GM18867 (cell line): ENCODE measurements at regions not wholly inside any gene's neighbourhood (a gene's known extent, or its start where the extent isn't known, plus 50 kb on each side); places are given as distances from the start of the nearest gene placed in this dataset.

Experiments used
- ATAC-seq: cut with Tn5 transposase; IDR thresholded peaks from one replicate; pipeline ENCODE4 v1.9.1; 2021; ENCODE audit warnings: mild to moderate bottlenecking, moderate library complexity; ENCODE audit not compliant: unreplicated experiment

DNA sequence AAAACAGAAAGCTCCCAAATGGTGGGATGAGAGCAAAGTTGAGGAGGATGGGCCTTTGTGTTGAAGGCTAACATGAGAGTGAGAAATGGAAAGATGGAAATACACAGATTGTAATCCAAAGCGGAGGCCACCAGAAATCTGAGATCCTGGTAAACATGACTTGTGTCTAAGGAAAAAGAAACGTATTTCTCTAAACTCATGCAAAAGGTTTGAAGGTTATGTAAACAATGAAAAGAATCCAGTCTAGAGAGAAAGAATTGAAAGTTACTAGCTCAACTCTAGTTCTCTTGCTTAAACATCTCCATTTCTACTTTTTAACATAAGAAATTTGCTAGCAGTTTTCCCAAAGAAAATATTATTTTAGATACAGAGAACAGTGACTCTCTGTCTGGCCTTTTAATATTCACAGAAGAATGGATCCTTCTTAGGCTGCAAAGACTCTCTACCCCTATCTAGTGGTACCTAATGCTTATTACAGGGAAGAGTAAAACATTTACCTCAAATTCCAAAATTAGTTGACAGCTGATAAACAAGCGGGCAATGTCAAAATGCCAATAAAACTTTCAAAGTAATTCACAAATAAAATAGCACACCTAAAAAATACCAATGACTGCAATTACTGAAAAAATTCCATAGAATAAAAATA is 75.8 kb upstream of the SOX5 start:
- no peak for ATAC-seq

- no peak for ATAC-seq
These were observed 73.6 kb upstream of the SOX5 start for GRCh38 chr12:24023081-24023480.

DNA sequence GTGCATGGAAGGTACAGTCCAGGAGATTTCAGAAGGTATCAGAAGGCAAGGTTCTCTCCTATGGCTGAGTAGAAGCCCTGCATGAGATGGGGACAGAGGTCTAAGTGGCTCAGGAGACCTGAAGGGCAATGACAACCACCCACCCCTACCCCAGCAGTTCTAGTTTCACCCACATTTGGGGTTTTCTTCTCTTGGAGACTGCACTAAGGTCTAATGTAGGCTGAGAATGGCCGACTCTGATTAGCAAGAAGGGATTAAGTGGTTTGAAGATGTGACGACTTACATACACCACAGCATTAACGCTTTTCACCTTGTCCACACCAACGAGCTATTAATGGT is 71.7 kb upstream of the SOX5 start:
- no peak for ATAC-seq

- ATAC-seq: no peak
These were observed 71.1 kb upstream of the SOX5 start for GRCh38 chr12:24020397-24021163.

DNA sequence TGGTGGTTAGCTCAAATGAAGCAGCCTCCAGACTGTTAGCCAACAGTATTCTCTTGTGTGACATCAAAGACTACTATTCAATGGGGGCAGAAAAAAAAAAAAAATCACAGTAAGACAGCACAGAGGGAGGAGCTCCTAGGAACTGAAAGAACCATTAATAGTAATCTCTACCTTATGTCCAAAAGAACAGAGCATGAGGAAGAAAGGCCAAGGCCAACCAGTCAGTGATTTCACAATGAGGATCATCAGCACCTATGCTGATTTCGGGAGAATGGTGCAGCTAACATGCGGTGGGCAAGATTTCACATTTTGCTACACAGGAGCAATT is 66.3 kb upstream of the SOX5 start:
- no peak for ATAC-seq

DNA sequence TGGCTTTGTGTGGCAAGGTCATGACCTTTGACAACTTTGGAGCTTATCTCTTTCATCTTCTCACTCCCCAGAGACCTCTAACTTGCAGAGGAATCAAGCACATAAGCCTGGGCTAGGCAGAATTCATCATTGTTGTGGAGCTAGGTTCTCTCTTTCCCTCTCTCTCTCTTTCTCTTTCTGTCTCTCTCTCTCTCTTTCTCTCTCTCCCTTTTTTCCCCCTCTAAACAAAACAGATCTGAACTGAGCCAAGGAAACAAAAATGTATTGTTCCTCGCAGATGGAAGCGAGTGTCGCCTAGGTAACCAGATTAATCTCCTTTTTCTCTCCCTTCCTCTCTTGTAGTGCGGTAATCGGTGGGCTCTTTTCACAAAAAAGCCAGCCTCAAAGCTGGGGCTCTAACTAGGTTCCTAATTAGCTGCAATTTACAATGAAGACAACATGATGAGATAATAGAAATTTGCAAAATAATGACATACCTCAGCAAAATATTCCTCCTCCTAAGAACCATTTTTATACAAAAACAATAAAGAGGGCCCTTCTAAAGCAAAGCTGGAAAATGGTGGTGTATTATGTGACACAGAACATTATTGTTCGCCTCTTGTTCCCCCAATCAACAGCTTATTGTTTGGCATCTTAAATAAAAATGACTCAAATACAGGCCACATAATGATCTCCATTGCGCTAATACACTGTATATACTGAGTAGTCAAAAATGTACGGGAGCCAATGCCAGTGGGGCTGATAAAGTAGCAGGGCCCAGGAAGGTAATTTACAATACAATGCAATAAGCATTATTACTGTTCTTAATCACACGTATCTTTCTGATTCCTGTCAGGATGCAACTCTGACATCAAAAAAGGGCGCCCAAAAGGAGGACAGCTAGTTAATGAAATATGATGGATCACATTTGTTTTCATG is 65.7 kb upstream of the SOX5 start:
- ATAC-seq: no peak

DNA sequence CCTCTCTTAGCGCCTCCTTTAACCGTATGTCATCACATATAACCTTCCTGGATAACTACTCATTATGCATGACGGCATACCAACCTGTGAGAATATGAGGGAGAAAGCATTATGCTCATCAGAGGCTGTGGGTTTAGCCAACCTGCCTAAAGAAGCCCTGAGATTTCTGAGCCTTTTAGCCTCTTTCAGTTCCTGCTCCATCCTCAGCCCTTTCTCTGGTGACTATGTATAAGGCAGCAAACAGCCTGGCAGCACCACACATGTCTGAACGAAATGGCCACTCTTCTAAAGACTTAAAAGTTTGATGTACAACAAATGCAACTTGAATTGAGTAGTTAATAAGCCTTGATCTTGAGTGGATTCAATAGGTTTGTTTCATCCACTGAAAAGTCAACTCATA is 64.8 kb upstream of the SOX5 start:
- ATAC-seq: no peak

- no peak for ATAC-seq
These were observed 63.1 kb upstream of the SOX5 start for GRCh38 chr12:24012528-24012927.

GRCh38 chr12:24011927-24012507 is 62.5 kb upstream of the SOX5 start:
- ATAC-seq: no peak

GRCh38 chr12:24008166-24008565 is 58.7 kb upstream of the SOX5 start:
- ATAC-seq: no peak
